CD14-positive monocyte (primary cell): ENCODE measurements at regions not wholly inside any gene's neighbourhood (a gene's known extent, or its start where the extent isn't known, plus 50 kb on each side); places are given as distances from the start of the nearest gene placed in this dataset.

Experiments used
- DNase-seq, 3 donors: peaks; one replicate each; pipeline ENCODE4 v3.0.0-alpha.2; 2011 to 2022
- H2AFZ ChIP-seq: 2 replicates; pipeline ENCODE4 v1.6.0; 2012; ENCODE audit warnings: mild to moderate bottlenecking, low read depth, low read length, inconsistent platforms; ENCODE audit not compliant: insufficient read depth, poor library complexity, severe bottlenecking
- H3K27ac ChIP-seq, 2 donors: 1 replicate in 1 of 2; 2 replicates in 1 of 2; pipeline ENCODE4 v1.5.1; 2012 to 2013; ENCODE audit warnings: low read length in 2 of 2, control low read depth in 1 of 2, inconsistent platforms in 1 of 2, low read depth in 1 of 2, mild to moderate bottlenecking in 1 of 2
- H3K27me3 ChIP-seq, 2 donors: one replicate each; pipeline versions ENCODE4 v1.6.0 to v1.6.1; 2011 to 2013; ENCODE audit warnings: low read length in 2 of 2; ENCODE audit not compliant: control insufficient read depth in 2 of 2, insufficient read depth in 2 of 2
- H3K36me3 ChIP-seq, 2 donors: replicated peaks in 1 of 2; 1 replicate in 1 of 2; 2 replicates in 1 of 2; pipeline versions ENCODE4 v1.5.1 to v1.6.1; 2012 to 2013; ENCODE audit warnings: low read length in 2 of 2, control low read depth in 1 of 2, inconsistent platforms in 1 of 2, mild to moderate bottlenecking in 1 of 2; ENCODE audit not compliant: insufficient read depth in 2 of 2, control insufficient read depth in 1 of 2
- H3K4me1 ChIP-seq, 2 donors: 1 replicate in 1 of 2; 2 replicates in 1 of 2; pipeline versions ENCODE4 v1.5.1 to v1.6.1; 2012 to 2013; ENCODE audit warnings: low read length in 2 of 2, control low read depth in 1 of 2, inconsistent platforms in 1 of 2, mild to moderate bottlenecking in 1 of 2, moderate library complexity in 1 of 2; ENCODE audit not compliant: insufficient read depth in 2 of 2, control insufficient read depth in 1 of 2
- H3K4me2 ChIP-seq: replicated peaks from 2 replicates; pipeline ENCODE3; 2012; ENCODE audit warnings: low read length, moderate library complexity, mild to moderate bottlenecking; ENCODE audit not compliant: poor library complexity, severe bottlenecking; ENCODE audit errors: extremely low read depth
- H3K4me3 ChIP-seq, 3 experiments: fragments of 200-600 bp in 1 of 3; sonication (generic) in 1 of 3; replicated peaks in 1 of 3; 1 replicate in 2 of 3; 2 replicates in 1 of 3; pipeline ENCODE4 v1.5.1; 2011 to 2013; ENCODE audit warnings: low read length in 3 of 3, mild to moderate bottlenecking in 3 of 3, control low read depth in 2 of 3, low read depth in 2 of 3, inconsistent platforms in 1 of 3, moderate library complexity in 1 of 3
- H3K79me2 ChIP-seq: 2 replicates; pipeline ENCODE4 v1.6.0; 2012; ENCODE audit warnings: mild to moderate bottlenecking, control low read depth, inconsistent platforms, low read length, moderate library complexity; ENCODE audit not compliant: insufficient read depth
- H3K9ac ChIP-seq: 2 replicates; pipeline ENCODE4 v1.6.0; 2017; ENCODE audit warnings: low read length, mild to moderate bottlenecking; ENCODE audit not compliant: insufficient read depth, poor library complexity, severe bottlenecking
- H3K9me3 ChIP-seq, 2 donors: replicated peaks in 1 of 2; 1 replicate in 1 of 2; 2 replicates in 1 of 2; pipeline versions ENCODE4 v1.5.1 to v1.6.1; 2012 to 2013; ENCODE audit warnings: low read length in 2 of 2, control low read depth in 1 of 2; ENCODE audit not compliant: control insufficient read depth in 1 of 2, insufficient read depth in 1 of 2
- H4K20me1 ChIP-seq: 2 replicates; pipeline ENCODE4 v1.6.0; 2012; ENCODE audit warnings: mild to moderate bottlenecking, low read length, control low read depth, moderate library complexity; ENCODE audit not compliant: insufficient read depth
- H3K27ac Mint-ChIP-seq, 7 donors: one replicate each; pipeline ENCODE4 v1.8.0; 2020; ENCODE audit warnings: mild to moderate bottlenecking in 7 of 7, mixed read lengths in 7 of 7, moderate library complexity in 6 of 7, inconsistent platforms in 2 of 7
- H3K27me3 Mint-ChIP-seq, 3 donors: one replicate each; pipeline ENCODE4 v1.8.0; 2021 to 2022; ENCODE audit warnings: low read depth in 3 of 3, mild to moderate bottlenecking in 3 of 3, mixed read lengths in 3 of 3, moderate library complexity in 3 of 3, inconsistent platforms in 1 of 3
- H3K36me3 Mint-ChIP-seq, 2 donors: one replicate each; pipeline ENCODE4 v1.8.0; 2020; ENCODE audit warnings: mixed read lengths in 2 of 2, inconsistent platforms in 1 of 2, mild to moderate bottlenecking in 1 of 2
- H3K4me1 Mint-ChIP-seq: one replicate; pipeline ENCODE4 v1.8.0; 2020; ENCODE audit warnings: mild to moderate bottlenecking, mixed read lengths
- H3K4me3 Mint-ChIP-seq, 2 donors: one replicate each; pipeline ENCODE4 v1.8.0; 2020; ENCODE audit warnings: mild to moderate bottlenecking in 2 of 2, mixed read lengths in 2 of 2, moderate library complexity in 1 of 2
- H3K9me3 Mint-ChIP-seq, 7 donors: one replicate each; pipeline ENCODE4 v1.8.0; 2020 to 2022; ENCODE audit warnings: mixed read lengths in 7 of 7, mild to moderate bottlenecking in 6 of 7, moderate library complexity in 6 of 7, inconsistent platforms in 2 of 7
- WGBS: methylation state at CpG from one replicate; pipeline ENCODE4 v1.1.5; 2013; ENCODE audit warnings: missing lambda C conversion rate; ENCODE audit not compliant: insufficient coverage; 5-methylcytosine and 5-hydroxymethylcytosine counted together
- intact Hi-C, 2 donors: fragments of 100-400 bp; cut with micrococcal nuclease; formaldehyde crosslinking; loops; one replicate each; pipeline versions ENCODE4 v1.15.0 to v1.15.1; 2023
- TF ChIP-seq, protein P1 (sequence below): fragments of 200-600 bp; IDR thresholded peaks from one replicate; pipeline ENCODE4 v1.8.0; 2022; ENCODE audit warnings: antibody characterized with exemption, mild to moderate bottlenecking

GRCh38 chr20:43855803-43856202 lies 58.8 kb upstream of the TOX2 start:
- no peaks in the 10 kb centered on the region for H3K36me3 ChIP-seq
- Mint-ChIP-seq H3K4me3 (no peak overlapping the region), H3K9me3 (peaks cover 0 to 4% (median 1%) of the 10 kb centered on the region in 7 donors), H3K27ac (no peak overlapping the region), H3K4me1 (no peaks in the 10 kb centered on the region), H3K36me3 (no peaks in the 10 kb centered on the region), H3K27me3 (peaks cover 21 to 24% (median 21%) of the 10 kb centered on the region in 3 donors)
- no peak overlapping the region for H3K4me3 ChIP-seq
- no CpG with 5 or more reads among the region's 1 CpG for WGBS
- peaks cover 6 to 7% of the 10 kb centered on the region in 2 donors for H3K27me3 ChIP-seq
- no peak overlapping the region for H3K4me2 ChIP-seq
- H4K20me1 ChIP-seq, result no peaks in the 10 kb centered on the region
- no peak for DNase-seq
- H3K79me2 ChIP-seq, result no peaks in the 10 kb centered on the region
- intact Hi-C loops, result no loop called here
- no peaks in the 10 kb centered on the region for H3K9me3 ChIP-seq
- H3K4me1 ChIP-seq, result no peaks in the 10 kb centered on the region
- TF ChIP-seq, protein P1, sequence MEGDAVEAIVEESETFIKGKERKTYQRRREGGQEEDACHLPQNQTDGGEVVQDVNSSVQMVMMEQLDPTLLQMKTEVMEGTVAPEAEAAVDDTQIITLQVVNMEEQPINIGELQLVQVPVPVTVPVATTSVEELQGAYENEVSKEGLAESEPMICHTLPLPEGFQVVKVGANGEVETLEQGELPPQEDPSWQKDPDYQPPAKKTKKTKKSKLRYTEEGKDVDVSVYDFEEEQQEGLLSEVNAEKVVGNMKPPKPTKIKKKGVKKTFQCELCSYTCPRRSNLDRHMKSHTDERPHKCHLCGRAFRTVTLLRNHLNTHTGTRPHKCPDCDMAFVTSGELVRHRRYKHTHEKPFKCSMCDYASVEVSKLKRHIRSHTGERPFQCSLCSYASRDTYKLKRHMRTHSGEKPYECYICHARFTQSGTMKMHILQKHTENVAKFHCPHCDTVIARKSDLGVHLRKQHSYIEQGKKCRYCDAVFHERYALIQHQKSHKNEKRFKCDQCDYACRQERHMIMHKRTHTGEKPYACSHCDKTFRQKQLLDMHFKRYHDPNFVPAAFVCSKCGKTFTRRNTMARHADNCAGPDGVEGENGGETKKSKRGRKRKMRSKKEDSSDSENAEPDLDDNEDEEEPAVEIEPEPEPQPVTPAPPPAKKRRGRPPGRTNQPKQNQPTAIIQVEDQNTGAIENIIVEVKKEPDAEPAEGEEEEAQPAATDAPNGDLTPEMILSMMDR, result no peak
- no peak overlapping the region for H3K27ac ChIP-seq
- H2AFZ ChIP-seq, result no peak overlapping the region
- H3K9ac ChIP-seq, result no peak overlapping the region

- H3K79me2 ChIP-seq, result no peaks in the 10 kb centered on the region
- no peak overlapping the region for H3K27ac ChIP-seq
- no peak overlapping the region for H3K4me3 ChIP-seq
- Mint-ChIP-seq H3K27ac (no peak overlapping the region), H3K4me1 (no peaks in the 10 kb centered on the region), H3K4me3 (no peak overlapping the region), H3K36me3 (no peaks in the 10 kb centered on the region), H3K9me3 (peaks cover 0 to 4% (median 0%) of the 10 kb centered on the region in 7 donors), H3K27me3 (peaks cover 11 to 14% (median 14%) of the 10 kb centered on the region in 3 donors)
- H2AFZ ChIP-seq, result no peak overlapping the region
- no peak overlapping the region for H3K9ac ChIP-seq
- H3K36me3 ChIP-seq, result no peaks in the 10 kb centered on the region
- peaks cover 5% of the 10 kb centered on the region in 2 donors for H3K27me3 ChIP-seq
- no peak overlapping the region for H3K4me2 ChIP-seq
- DNase-seq, result no peak
- no peaks in the 10 kb centered on the region for H4K20me1 ChIP-seq
- 98% methylated on average over 6 of the region's 6 CpGs for WGBS
- TF ChIP-seq, protein P1, result no peak
- no peaks in the 10 kb centered on the region for H3K9me3 ChIP-seq
- intact Hi-C loops, result no loop called here
- no peaks in the 10 kb centered on the region for H3K4me1 ChIP-seq
Observed at GRCh38 chr20:43853918-43854317, 60.7 kb upstream of the TOX2 start.
